Fibroblast of peridontal ligament (primary cell): ENCODE measurements at regions not wholly inside any gene's neighbourhood (a gene's known extent, or its start where the extent isn't known, plus 50 kb on each side); places are given as distances from the start of the nearest gene placed in this dataset.
A peak's percentile ranks its signal among the peaks of the same experiment; 100 is the strongest.

Experiments
- DNase-seq: peaks from one replicate; pipeline ENCODE4 v3.0.0-alpha.2; 2010; ENCODE audit errors: extremely low read depth

DNA sequence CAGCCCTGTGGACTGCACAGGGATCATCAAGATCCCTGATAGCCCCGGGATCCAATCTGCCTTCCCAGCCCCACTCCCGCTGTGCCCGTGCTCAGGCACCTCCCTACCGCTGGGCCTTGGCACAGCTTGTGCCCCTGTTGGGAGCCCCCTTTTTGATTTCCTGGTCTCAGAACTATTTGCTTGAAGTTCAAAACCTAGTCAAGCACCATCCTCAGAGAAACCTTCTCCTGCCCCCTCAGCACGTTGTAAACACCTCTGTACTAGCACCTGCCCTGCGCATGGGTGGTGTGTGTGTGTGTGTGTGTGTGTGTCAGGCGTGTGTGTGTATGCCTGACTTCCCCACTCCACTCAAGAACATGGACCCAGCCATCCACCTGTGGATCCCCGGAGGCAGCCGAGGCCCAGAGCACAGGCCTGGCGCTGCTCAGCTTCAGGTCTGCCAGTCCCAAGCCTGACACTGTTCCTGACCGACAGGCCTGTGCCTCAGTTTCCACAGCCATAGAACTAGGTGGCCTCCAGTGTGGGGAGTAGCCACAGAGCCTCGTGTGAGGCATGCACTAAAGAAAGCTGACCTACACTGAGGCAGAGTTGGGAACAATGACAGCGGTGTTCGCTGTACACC lies 65.5 kb downstream of the ADRA2C start:
- DNase-seq, result no peak

DNA sequence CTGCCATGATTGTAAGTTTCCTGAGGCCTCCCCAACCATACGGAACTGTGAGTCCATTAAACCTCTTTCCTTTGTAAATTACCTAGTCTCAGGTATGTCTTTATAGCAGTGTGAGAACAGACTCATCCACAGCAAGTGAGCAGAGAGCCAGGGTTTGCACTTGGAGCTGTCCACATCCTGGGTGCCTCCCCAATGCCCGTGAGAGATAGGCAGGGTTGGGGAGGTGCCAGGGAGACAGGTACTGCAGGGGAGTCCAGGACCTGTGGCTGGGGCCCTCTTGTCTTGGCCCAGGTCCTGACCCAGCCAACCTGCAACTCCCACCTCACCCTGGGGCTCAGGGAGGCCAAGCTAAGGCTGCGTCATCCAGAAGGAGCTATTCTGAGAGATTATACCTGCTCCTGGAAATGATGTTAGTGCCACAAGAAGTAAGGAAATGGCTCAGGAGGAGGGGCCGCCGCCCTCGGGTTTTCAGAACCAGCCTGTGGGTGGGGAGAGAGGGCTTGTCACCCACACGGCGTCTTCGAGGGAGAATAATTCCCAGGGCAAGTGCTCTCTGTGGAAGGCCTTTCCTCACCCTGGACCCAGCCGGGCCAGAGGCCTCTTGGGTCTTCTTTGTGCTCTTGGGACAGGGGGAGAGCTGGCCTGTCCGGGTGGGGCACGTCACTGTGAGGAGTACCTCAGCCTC lies 66.5 kb downstream of the ADRA2C start:
- no peak for DNase-seq

DNA sequence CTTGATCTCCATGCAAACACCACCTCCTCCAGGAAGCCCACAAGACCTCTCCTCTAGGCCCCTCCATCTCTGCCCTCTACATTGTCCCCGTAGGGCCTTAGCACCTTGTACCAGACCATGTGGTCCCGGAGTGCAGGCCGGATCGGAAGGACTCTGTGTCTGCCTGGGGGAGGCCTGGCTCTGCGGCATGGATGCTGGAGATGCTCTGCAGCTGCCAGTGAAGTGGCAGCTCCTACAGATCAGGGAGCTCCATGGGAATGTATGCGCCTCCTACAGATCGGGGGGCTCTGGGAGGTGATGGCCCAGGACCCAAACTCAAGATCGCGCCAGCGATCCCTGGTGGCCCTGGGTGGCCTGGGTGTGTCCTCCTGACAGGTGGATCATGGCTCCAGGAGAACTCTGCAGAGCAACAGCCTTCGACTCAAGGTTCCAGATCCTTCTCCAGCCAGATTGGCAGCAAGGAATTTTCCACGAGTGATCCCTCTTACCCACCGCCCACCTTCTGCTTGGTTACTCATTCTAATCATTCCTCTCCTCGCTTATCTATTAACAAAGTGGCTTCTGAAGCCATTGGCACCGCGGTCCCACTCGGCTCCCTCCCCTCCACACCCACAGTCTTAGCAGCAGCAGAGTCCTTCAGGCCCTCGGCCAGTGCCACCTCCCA lies 67.3 kb downstream of the ADRA2C start:
- DNase-seq, result no peak

DNA sequence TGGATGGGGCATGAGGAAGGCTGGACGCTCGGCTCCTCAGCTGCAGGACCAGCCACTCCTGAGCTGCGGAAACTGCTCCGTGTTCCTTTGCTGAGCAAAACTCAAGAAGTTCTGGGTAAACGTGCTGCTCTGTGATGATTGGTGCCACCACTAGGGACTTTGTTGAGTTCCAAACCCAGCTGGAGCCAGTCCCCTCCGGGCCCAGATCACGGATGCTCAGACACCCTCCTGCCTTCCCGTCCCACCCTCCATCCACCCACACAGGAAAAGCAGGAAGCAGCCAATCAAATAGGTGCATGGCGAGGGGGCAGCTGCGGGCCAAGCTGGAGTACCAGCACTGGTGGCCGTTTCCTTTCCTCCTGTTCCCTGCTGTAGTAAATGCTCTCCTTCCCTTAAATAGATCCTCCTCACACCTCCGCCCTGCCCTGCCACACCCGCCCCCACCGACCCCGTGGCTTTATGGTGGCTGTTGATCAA lies 68.0 kb downstream of the ADRA2C start:
- DNase-seq, result no peak

DNA sequence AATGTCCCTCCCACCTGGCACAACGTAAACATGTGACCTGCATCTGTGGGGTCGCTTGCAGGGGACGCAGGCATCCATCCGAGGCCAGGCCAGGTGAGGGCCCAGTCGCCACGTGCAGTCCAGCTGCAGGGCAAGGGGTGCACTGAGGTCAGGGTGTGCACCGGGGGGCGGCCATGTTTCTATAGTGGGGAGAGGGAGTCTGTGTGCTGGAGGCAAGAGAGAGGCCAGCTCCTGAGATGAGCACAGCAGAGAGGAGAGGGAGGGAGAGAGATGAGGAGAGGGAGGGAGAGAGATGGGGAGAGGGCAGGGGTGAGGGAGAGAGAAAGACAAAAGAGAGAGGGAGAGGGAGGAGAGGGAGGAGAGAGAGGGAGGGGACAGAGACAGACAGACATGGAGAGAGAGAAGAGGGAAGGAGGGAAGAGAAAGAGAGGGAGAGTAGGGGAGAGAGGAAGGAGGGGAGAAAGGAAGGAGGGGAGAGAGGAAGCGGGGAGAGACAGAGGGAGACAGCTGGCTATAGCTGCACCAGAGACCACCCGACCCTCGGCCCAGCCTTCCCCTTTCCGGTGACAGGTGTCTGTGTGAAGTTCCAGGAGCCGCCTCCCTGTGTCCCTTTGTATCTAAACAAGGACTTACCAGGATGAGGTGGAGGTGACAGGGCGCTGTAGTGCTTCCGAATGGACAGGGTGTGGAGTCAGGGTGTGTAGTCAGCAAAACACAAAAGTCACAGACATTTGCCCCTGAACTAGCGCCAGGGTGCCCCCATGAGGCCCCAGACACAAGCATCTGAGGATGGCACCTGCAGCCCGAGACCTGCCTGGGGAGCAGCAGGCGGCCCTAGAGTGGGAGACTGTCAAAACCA lies 68.7 kb downstream of the ADRA2C start:
- DNase-seq, result no peak

DNA sequence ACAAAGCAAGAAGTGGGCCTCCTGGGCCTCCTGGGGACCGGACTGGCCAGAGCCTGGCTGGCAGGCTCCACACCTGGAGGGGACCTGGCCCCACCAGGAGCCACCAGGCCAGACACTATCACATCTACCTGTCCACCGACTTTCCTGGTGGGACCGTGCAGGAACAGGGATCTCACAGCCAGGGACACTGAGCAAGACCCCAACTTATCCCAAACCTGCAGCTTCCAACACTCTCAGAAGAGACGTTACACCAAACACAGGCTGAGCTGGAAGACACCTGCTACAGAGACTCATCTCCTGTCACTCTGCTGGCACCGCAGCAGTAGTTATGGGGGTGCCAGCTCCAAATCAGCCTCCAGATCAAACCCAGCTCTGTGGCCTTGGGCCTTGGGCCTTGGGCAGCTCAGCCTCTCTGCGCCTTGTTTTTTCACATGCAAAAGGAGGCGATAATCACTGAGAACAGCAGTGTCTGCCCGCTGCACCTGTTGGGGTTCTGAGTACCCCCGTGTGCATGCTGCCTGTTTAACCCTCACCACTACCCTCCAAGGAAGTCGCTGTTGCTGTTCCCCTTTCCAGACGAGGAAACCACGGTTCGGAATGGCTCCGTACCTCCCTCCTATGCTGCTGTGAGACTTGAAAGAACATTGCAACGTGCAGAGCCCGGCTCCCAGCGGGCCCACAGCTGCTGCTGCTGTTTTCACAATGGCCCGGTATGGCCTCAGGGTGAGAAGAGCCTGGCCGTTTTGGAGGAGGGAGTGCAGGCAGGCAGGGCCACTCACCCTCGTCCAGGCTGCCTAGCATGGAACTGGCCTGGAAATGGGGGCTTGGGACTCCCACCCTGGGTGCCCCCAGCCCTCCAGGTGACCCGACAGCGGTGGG lies 69.6 kb downstream of the ADRA2C start:
- no peak for DNase-seq

DNA sequence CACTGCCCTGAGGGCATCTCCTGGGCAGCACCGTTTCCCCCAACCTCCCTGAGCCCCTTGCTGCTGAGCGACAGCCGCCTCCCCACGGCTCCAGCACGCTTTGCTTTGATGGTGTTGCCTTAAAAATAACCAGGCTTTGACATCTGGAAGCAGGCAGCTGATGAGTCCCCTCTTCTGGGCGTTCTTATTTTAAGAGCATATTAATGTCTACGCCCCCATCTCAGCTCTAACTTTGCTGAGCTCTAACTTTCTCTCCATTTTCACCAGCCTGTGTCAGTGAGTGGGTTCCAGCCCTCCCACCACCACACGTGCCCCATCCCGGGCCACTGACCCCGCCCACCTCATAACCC lies 70.2 kb downstream of the ADRA2C start:
- DNase-seq, result no peak

DNA sequence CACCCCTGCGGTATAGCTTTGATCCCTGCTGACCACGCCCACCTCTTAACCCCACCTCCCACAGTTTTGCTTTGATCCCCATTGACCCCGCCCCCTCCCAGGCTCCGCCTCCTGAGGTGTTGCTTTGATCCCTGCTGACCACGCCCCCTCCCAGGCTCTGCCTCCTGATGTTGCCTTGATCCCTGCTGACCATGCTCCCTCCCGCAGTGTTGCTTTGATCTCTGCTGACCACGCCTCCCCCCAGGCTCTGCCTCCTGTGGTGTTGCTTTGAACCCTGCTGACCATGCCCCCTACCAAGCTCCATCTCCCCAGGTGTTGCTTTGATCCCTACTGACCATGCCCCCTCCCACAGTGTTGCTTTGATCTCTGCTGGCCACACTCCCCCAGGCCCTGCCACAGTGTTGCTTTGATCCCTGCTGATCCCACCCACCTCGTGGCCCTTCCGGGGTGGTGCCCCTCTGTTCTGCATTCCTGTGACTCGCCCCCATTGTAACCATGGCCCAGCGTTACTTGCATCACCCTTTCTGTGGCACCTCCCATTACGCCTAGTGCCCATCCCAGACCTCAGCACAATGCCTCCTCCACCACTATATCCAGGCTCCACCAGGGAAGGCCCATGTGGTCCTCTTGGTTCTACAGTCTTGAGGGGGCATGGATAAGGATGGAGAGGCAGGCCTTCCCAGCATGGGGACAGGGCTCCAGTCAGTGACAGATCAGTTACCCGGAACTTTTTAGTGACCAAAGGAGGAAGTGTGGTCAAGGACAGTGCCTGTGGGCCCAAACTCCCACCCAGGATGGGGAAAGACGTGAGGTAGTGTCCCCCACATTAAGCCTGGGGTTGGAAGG lies 70.8 kb downstream of the ADRA2C start:
- no peak for DNase-seq

DNA sequence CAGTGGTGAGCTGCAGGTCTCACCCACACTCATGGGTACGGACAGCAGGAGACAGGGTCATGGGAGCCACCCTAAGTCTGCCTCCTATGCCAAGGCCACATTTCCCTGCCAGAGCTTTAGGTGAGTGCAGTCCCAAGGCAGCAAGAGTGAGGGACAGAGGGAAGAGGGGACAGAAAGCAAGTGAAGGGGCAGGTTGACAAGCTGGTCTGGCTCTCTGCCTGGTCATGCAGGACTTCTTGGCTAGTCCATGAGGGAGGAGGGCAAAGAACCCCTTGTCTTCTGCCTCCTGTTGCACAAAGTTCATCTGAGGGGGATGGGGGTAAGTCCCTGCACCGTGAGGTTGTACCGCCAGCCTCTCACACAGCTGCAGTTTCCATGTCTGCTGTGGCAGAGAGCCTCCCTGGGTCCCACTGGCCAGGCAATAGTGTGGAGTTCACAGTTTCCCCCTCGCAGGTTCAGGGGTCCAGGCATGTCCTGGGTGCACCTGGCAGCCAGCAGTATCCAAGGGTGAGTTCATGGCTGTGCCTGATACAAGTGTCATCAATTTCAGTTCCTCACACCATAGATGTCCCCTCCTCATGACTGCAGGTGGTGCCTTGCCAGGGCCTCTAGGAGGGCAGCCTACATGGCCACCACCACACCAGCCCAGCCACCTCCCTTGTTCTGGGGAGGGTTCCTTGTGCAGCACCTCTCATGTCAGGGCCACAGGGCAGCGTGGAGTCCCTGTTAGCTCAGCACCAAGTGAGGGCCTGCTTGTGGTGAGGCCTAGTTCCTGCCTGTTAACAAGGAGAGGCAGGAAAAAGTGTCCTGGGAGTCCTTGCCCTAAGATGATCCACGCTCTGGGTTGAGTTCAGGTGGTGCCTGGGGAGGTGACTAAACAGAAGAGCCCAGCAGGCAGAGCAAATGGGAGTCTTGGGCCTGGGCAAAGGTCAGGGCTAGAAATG lies 72.5 kb downstream of the ADRA2C start:
- no peak for DNase-seq

DNA sequence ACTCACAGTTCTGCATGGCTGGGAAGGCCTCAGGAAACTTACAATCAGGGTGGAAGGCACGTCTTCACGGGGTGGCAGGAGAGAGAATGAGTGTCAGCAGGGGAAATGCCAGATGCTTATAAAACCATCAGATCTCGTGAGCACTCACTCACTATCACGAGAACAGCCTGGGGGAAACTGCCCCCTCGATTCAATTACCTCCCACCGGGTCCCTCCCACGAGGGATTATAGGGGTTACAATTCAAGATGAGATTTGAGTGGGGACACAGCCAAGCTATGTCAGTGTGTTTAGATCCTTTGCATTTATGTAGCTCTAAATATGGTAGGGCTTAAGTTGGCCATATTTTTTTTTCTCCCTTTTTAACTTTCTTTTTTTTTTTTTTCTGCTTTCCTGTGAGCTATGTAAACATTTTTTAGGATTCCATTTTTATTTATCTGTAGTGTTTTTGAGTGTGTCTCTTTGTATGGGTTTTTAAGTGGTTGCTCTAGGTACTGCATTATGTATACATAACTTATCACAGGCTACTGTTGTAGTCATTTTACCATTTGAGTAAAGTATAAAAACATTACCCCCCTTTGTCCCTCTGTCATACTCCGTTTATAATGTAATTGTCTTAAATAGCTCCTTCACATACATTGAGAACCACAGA lies 79.0 kb downstream of the ADRA2C start:
- no peak for DNase-seq

DNA sequence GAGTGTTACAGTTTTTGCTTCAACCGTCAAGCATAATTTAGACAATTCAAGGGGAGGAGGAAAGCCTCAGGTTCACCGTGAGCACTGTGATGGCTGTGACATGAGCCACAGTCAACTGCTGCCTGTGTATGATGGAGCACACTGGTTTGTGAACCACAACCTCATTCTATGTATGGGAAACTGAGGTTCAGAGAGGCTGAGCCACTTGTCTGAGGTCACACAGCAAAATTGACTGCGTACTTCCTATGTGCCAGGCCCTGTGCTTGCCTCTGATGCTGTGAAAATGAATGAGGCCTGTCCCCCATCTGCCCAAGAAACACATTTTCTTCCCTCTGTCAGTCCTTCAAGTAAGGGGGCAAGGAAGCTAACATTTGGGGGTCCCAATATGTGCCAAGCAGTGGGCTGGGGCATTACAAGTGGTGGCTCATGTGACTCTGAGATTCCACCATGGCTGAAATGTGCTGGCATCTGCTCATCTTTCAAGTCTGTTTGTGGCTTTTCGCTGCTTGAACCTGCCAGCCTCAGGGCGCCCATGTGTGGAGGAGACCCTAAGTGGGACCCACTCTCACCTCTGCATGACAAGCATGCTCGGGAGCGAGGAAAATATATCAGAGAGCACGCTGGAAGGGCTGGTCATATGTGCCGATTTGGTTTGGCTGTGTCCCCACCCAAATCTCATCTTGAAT lies 79.7 kb downstream of the ADRA2C start:
- DNase-seq, result no peak

DNA sequence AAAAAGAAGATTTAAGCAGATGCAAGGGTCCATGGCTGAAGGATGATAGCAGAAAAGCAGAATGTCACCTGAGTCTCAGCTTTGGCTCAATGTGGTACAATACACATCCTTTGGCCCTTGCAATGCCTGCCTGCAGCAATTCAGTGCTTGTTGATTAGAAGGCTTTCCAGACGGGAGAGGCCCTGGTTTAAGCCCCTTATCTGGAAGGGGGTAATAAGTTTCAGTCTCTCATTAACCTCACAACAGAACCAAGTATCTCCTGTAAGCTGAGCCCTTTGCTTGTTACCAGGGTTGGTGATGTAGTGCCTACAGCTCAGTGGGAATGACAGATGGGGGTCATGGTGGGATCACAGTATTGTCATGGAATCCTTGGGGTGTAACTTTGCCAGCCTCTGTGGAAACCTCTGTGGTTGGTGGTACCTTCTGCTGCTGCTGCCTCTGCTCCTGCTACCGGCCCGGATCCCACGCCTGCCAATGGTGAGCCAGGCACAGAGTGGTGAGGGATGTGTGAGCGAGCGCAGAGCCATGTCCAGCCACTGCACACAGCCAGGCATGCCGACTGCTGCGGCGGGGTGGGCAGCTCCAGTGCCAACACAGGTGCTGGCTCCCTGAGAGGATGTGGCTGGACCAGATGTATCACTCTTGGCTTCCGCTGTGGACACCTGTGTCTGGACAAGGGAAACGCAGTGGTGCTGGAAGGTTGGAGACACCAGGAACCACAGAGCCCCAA lies 81.2 kb downstream of the ADRA2C start:
- DNase-seq, result no peak

DNA sequence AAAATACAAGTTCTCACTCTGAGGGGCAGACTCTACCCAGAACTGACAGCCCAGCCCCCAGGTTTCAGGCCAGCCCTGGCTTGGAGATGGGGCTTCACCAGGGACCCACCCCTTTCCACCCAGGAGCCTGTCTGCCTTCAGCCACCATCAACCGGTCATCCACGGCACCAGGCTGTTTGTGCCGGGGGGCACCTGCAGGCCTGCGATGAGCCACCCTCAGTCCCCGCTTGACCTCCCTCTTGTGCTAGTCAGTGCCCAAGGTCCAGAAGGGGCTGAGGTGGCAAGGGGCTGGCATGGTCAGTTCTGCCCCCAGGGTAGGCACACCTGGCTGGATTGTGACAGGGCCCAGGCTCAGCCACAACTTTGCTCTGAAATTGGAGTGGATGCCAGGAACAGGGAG lies 82.1 kb downstream of the ADRA2C start:
- no peak for DNase-seq

DNA sequence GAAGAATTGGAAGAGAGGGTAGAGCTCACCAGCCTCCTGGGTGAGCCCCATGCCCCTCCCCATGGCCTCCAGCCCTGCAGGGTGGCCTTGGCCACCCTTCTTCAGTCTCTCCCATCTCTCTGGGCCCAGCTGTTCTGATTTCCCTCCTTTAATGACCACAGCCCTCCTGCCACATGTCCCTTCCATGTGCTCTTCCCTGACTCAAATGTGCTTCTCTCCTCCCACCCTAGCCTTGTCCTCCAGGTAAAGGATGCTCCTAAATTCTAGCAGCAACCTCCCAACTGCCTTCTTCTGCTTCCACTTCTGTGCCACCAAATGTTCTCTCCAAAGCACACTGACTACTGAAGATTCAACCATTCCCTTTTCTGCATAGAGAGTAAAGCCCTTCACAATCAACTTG lies 83.0 kb downstream of the ADRA2C start:
- no peak for DNase-seq

DNA sequence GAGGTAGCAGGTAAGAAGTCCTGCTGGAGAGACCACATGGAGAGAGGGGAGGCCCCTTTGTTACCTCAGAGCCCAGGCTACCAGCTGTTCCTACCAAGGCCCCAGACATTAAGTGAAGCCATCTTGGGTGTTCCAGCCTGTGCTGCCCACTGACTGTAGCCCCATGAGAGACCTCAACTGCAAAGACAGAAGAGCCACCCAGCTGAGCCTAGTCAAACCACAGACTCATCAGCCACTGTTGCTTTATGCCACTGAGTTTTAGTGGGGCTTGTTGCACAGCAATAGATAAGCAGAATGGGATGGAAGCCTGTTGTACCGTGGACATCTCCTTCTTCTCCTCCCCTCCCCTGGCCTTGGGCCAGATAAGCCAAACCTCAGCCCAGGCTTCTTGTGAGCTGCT lies 83.9 kb downstream of the ADRA2C start:
- no peak for DNase-seq

DNA sequence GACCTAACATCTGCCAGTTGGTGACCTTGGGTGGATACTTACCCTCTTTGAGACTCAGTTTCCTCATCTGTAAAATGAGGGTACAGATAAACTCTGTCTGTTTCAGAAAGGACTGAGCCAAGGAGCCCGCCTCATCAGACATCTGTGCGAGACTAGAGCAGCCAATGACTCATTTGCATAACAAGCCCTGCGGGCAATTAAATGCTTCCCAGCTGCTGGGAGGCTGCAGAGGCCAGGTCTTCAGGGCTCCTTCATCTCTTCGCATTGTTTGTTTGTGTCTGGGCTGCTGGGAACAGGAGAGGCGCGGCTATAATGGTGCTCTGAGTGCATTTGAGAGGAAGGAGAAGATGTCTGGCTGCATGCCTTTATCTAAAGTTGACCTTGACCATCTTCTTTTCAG lies 85.0 kb downstream of the ADRA2C start:
- peak; percentile 18 for DNase-seq

DNA sequence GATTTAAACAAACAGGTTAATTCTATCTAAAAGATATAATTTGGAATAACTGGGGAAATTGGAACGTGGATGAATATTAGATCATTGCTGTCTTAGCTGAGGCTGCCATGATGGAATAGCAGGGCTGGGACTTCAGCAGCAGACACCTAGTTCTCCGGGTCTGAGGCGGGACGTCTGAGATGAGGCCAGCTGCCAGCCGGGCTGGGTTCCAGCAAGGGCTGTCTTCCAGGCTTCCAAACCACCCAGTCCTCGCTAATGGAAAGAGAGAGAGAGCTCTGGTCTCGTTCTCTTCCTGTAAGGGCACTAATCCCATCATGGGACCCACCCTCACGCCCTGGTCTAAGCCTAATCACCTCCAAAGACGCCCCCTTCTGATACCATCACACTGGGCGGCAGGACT lies 85.7 kb downstream of the ADRA2C start:
- DNase-seq, result no peak

DNA sequence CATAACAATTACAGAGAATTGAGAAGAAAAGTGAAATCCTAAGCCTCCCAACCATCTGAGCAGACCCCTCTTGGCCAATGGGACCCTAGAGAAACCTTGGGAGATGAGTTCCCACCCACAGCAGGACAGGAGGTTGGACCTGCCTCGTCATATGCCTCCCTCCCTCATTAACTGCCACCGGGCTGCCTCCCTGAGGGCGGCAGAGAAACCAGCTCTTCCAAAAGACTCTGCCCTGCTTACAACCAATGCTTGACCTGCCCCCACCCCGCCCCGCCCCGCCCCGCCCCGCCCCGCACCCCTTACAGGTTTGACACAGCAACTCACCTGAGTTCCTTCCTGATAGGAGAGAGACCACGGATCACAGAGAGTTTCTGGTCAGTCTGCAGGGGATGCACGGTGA lies 86.1 kb downstream of the ADRA2C start:
- DNase-seq, result no peak
